B cell (primary cell): ENCODE measurements at regions not wholly inside any gene's neighbourhood (a gene's known extent, or its start where the extent isn't known, plus 50 kb on each side); places are given as distances from the start of the nearest gene placed in this dataset.
"Not testable (repeated sequence)": the region's sequence is repeated elsewhere in the genome, so short reads cannot be mapped to it uniquely, and the experiment has no call there.

Source experiments
- ATAC-seq: fragments of 200-7000 bp; cut with Tn5 transposase; one replicate; pipeline ENCODE4 v1.10.0; 2021; ENCODE audit warnings: low read depth, mild to moderate bottlenecking, moderate number of reproducible peaks, moderate library complexity
- CTCF ChIA-PET: fragments of 350-600 bp; sonication (Branson Sonifier 250); formaldehyde crosslinking; loops from one replicate; lab custom pipeline; 2021; ENCODE audit warnings: antibody characterized with exemption, inconsistent platforms; lab: Charles Lee
- POLR2A ChIA-PET: fragments of 350-600 bp; sonication (Branson Sonifier 250); formaldehyde crosslinking; loops from one replicate; lab custom pipeline; 2021; ENCODE audit warnings: antibody characterized with exemption; lab: Charles Lee
- DNase-seq: peaks from one replicate; pipeline ENCODE4 v3.0.0; 2013
- H2AFZ ChIP-seq: 2 replicates; pipeline ENCODE4 v1.6.1; 2012; ENCODE audit warnings: mild to moderate bottlenecking, low read depth, low read length; ENCODE audit not compliant: insufficient read depth, poor library complexity, severe bottlenecking
- H3K27ac ChIP-seq, 2 donors: 1 replicate in 1 of 2; 2 replicates in 1 of 2; pipeline ENCODE4 v1.5.1; 2012 to 2013; ENCODE audit warnings: low read length in 2 of 2, mild to moderate bottlenecking in 2 of 2, moderate library complexity in 1 of 2
- H3K27me3 ChIP-seq, 4 experiments: fragments of 200-600 bp in 1 of 4; sonication (generic) in 1 of 4; replicated peaks in 1 of 4; 1 replicate in 2 of 4; 2 replicates in 2 of 4; pipeline versions ENCODE4 v1.6.1 to v1.7.0; 2013 to 2016; ENCODE audit warnings: low read length in 3 of 4, mild to moderate bottlenecking in 2 of 4, mixed read lengths in 1 of 4, moderate library complexity in 1 of 4; ENCODE audit not compliant: insufficient read depth in 4 of 4, control insufficient read depth in 3 of 4; ENCODE audit errors: control extremely low read depth in 1 of 4
- H3K36me3 ChIP-seq, 2 experiments: replicated peaks in 1 of 2; 1 replicate in 1 of 2; 2 replicates in 1 of 2; pipeline versions ENCODE4 v1.6.1 to v1.7.1; 2013; ENCODE audit warnings: low read length in 1 of 2; ENCODE audit not compliant: insufficient read depth in 2 of 2, control insufficient read depth in 1 of 2; ENCODE audit errors: control extremely low read depth in 1 of 2, extremely low read depth in 1 of 2
- H3K4me1 ChIP-seq, 2 donors: fragments of 200-600 bp in 1 of 2; sonication (generic) in 1 of 2; 1 replicate in 1 of 2; 2 replicates in 1 of 2; pipeline versions ENCODE4 v1.5.1 to v1.6.1; 2013 to 2017; ENCODE audit warnings: low read length in 2 of 2; ENCODE audit not compliant: control insufficient read depth in 2 of 2, insufficient read depth in 2 of 2
- H3K4me2 ChIP-seq: replicated peaks from 2 replicates; pipeline ENCODE3; 2012; ENCODE audit warnings: mild to moderate bottlenecking, low read depth, low read length; ENCODE audit not compliant: poor library complexity, severe bottlenecking
- H3K4me3 ChIP-seq, 5 experiments: fragments of 200-600 bp in 1 of 5; sonication (generic) in 1 of 5; 1 replicate in 3 of 5; 2 replicates in 2 of 5; pipeline versions ENCODE4 v1.5.1 to v1.7.0; 2011 to 2016; ENCODE audit warnings: low read length in 4 of 5, mild to moderate bottlenecking in 4 of 5, low read depth in 2 of 5, control low read depth in 1 of 5, moderate library complexity in 1 of 5; ENCODE audit not compliant: insufficient read depth in 1 of 5; ENCODE audit errors: control extremely low read depth in 1 of 5, extremely low read depth in 1 of 5
- H3K79me2 ChIP-seq: fragments of 200-600 bp; sonication (generic); one replicate; pipeline ENCODE4 v1.6.0; 2016; ENCODE audit warnings: low read length; ENCODE audit not compliant: control insufficient read depth, insufficient read depth
- H3K9ac ChIP-seq: fragments of 200-600 bp; sonication (generic); 2 replicates; pipeline ENCODE4 v1.6.1; 2017; ENCODE audit warnings: mild to moderate bottlenecking, low read length, moderate library complexity
- H3K9me3 ChIP-seq, 3 donors: one replicate each; pipeline versions ENCODE4 v1.6.1 to v1.7.1; 2013; ENCODE audit warnings: low read length in 2 of 3; ENCODE audit not compliant: control insufficient read depth in 2 of 3, insufficient read depth in 1 of 3; ENCODE audit errors: control extremely low read depth in 1 of 3
- H4K20me1 ChIP-seq: 2 replicates; pipeline ENCODE4 v1.6.0; 2012; ENCODE audit warnings: mild to moderate bottlenecking, low read length; ENCODE audit not compliant: insufficient read depth, control insufficient read depth, poor library complexity, severe bottlenecking
- H3K27ac Mint-ChIP-seq: one replicate; pipeline ENCODE4 v1.8.0; 2021; ENCODE audit warnings: mixed read lengths
- H3K27me3 Mint-ChIP-seq: one replicate; pipeline ENCODE4 v1.8.0; 2021; ENCODE audit warnings: mixed read lengths
- H3K4me1 Mint-ChIP-seq: one replicate; pipeline ENCODE4 v1.8.0; 2021; ENCODE audit warnings: mixed read lengths
- H3K4me3 Mint-ChIP-seq: one replicate; pipeline ENCODE4 v1.8.0; 2021; ENCODE audit warnings: mixed read lengths
- H3K9me3 Mint-ChIP-seq: one replicate; pipeline ENCODE4 v1.8.0; 2022; ENCODE audit warnings: mixed read lengths; ENCODE audit not compliant: insufficient read depth
- EZH2 ChIP-seq: IDR thresholded peaks from 2 replicates; pipeline ENCODE4 v1.6.1; 2012; ENCODE audit warnings: borderline replicate concordance, low read depth, mild to moderate bottlenecking, moderate library complexity, low read length; ENCODE audit not compliant: insufficient read depth, poor library complexity, severe bottlenecking
- WGBS: methylation state at CpG from one replicate; pipeline ENCODE4 v1.1.5; 2013; ENCODE audit warnings: missing lambda C conversion rate; ENCODE audit not compliant: insufficient coverage; 5-methylcytosine and 5-hydroxymethylcytosine counted together
- intact Hi-C: fragments of 100-400 bp; cut with micrococcal nuclease; formaldehyde crosslinking; loops from one replicate; pipeline ENCODE4 v1.10.0; 2022
- TF ChIP-seq, protein P1 (sequence below): fragments of 200-600 bp; IDR thresholded peaks from one replicate; pipeline ENCODE4 v1.8.0; 2022; ENCODE audit warnings: antibody characterized with exemption, mild to moderate bottlenecking

DNA sequence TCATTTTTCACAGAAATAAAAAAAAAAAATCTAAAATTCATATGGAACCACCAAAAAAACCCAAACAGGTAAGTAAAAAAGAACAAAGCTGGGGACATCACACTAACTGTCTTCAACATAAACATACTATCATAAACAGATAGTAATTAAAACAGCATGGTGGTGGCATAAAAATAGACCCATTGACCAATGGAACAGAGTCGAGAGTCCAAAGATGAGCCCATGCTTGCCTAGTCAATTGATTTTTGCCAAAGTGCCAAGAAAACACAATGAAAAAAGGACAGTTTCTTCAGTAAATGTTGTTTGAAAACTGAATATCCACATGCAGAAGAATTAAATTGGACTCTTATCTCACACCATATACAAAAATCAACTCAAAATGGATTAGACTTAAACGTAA lies 513.2 kb upstream of the PHF14 start:
- intact Hi-C loops, result no loop called here
- TF ChIP-seq, protein P1, sequence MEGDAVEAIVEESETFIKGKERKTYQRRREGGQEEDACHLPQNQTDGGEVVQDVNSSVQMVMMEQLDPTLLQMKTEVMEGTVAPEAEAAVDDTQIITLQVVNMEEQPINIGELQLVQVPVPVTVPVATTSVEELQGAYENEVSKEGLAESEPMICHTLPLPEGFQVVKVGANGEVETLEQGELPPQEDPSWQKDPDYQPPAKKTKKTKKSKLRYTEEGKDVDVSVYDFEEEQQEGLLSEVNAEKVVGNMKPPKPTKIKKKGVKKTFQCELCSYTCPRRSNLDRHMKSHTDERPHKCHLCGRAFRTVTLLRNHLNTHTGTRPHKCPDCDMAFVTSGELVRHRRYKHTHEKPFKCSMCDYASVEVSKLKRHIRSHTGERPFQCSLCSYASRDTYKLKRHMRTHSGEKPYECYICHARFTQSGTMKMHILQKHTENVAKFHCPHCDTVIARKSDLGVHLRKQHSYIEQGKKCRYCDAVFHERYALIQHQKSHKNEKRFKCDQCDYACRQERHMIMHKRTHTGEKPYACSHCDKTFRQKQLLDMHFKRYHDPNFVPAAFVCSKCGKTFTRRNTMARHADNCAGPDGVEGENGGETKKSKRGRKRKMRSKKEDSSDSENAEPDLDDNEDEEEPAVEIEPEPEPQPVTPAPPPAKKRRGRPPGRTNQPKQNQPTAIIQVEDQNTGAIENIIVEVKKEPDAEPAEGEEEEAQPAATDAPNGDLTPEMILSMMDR, result no peak
- TF ChIP-seq EZH2, result no peak
- ATAC-seq (no peak), DNase-seq (no peak)
- Mint-ChIP-seq H3K27me3 (no peaks in the 10 kb centered on the region), H3K9me3 (peaks cover 4% of the 10 kb centered on the region), H3K27ac (no peak overlapping the region), H3K4me3 (no peak overlapping the region), H3K4me1 (no peaks in the 10 kb centered on the region)
- CTCF ChIA-PET, result no interaction called here
- Histone ChIP-seq H3K4me3 (no peak overlapping the region), H3K27ac (no peak overlapping the region), H3K27me3 (no peaks in the 10 kb centered on the region), H3K9me3 (no peaks in the 10 kb centered on the region), H4K20me1 (no peaks in the 10 kb centered on the region), H3K9ac (no peak overlapping the region), H3K4me2 (no peak overlapping the region), H3K79me2 (no peaks in the 10 kb centered on the region), H2AFZ (no peak overlapping the region), H3K4me1 (no peaks in the 10 kb centered on the region), H3K36me3 (no peaks in the 10 kb centered on the region)
- POLR2A ChIA-PET, result no interaction called here
- 83% methylated on average over 1 of the region's 2 CpGs for WGBS

DNA sequence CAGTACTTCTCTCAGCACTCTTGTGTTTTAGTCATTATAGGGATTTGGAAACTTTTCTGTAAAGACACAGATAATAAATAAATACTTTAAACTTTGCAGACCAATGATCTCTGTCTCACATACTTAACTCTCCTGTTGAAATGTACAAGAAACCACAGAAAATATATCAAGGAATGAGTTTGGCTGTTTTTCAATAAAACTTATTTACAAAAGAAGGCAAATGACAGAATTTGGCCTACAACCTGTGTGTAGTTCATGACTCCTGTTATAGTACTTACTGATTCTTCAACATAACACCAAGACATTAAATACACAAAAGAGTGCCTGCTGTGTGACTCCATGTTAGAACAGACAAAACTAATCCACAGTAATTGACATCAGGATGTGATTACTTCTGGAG lies 510.0 kb upstream of the PHF14 start:
- Mint-ChIP-seq H3K4me1 (no peaks in the 10 kb centered on the region), H3K27ac (no peak overlapping the region), H3K9me3 (peaks cover 6% of the 10 kb centered on the region), H3K4me3 (no peak overlapping the region), H3K27me3 (no peaks in the 10 kb centered on the region)
- Histone ChIP-seq H3K4me1 (no peaks in the 10 kb centered on the region), H4K20me1 (no peaks in the 10 kb centered on the region), H3K27ac (no peak overlapping the region), H3K36me3 (no peaks in the 10 kb centered on the region), H3K27me3 (no peaks in the 10 kb centered on the region), H3K9me3 (no peaks in the 10 kb centered on the region), H3K4me3 (no peak overlapping the region), H3K4me2 (no peak overlapping the region), H3K79me2 (no peaks in the 10 kb centered on the region), H3K9ac (no peak overlapping the region), H2AFZ (no peak overlapping the region)
- POLR2A ChIA-PET, result no interaction called here
- intact Hi-C loops, result no loop called here
- CTCF ChIA-PET, result no interaction called here
- ATAC-seq (no peak), DNase-seq (no peak)
- TF ChIP-seq EZH2, result no peak
- TF ChIP-seq, protein P1, result no peak

DNA sequence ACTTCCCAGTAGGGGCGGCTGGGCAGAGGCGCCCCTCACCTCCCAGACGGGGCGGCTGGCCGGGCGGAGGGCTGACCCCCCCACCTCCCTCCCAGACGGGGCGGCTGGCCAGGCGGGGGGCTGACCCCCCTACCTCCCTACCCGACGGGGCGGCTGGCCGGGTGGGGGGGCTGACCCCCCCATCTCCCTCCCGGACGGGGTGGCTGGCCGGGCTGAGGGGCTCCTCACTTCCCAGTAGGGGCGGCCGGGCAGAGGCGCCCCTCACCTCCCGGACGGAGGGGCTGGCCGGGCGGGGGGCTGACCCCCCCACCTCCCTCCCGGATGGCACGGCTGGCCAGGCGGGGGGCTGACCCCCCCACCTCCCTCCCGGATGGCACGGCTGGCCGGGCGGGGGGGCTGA lies 508.1 kb upstream of the PHF14 start:
- H3K4me3 Mint-ChIP-seq, H2AFZ ChIP-seq, H3K27me3 Mint-ChIP-seq, H3K9ac ChIP-seq, H3K4me3 ChIP-seq, H3K4me1 Mint-ChIP-seq, H4K20me1 ChIP-seq, DNase-seq, H3K79me2 ChIP-seq, H3K27me3 ChIP-seq, H3K9me3 ChIP-seq, H3K9me3 Mint-ChIP-seq, CTCF ChIA-PET, H3K27ac ChIP-seq, H3K4me2 ChIP-seq, H3K27ac Mint-ChIP-seq, ATAC-seq, intact Hi-C loops, H3K4me1 ChIP-seq, H3K36me3 ChIP-seq, POLR2A ChIA-PET: not testable (repeated sequence)
- WGBS, result no CpG with 5 or more reads among the region's 30 CpGs
